B cell (primary cell): ENCODE measurements at regions not wholly inside any gene's neighbourhood (a gene's known extent, or its start where the extent isn't known, plus 50 kb on each side); places are given as distances from the start of the nearest gene placed in this dataset.

ENCODE experiments used
- ATAC-seq: fragments of 200-7000 bp; cut with Tn5 transposase; one replicate; pipeline ENCODE4 v1.10.0; 2021; ENCODE audit warnings: low read depth, mild to moderate bottlenecking, moderate number of reproducible peaks, moderate library complexity
- CTCF ChIA-PET: fragments of 350-600 bp; sonication (Branson Sonifier 250); formaldehyde crosslinking; loops from one replicate; lab custom pipeline; 2021; ENCODE audit warnings: antibody characterized with exemption, inconsistent platforms; lab: Charles Lee
- POLR2A ChIA-PET: fragments of 350-600 bp; sonication (Branson Sonifier 250); formaldehyde crosslinking; loops from one replicate; lab custom pipeline; 2021; ENCODE audit warnings: antibody characterized with exemption; lab: Charles Lee
- DNase-seq: peaks from one replicate; pipeline ENCODE4 v3.0.0; 2013
- H2AFZ ChIP-seq: 2 replicates; pipeline ENCODE4 v1.6.1; 2012; ENCODE audit warnings: mild to moderate bottlenecking, low read depth, low read length; ENCODE audit not compliant: insufficient read depth, poor library complexity, severe bottlenecking
- H3K27ac ChIP-seq, 2 donors: 1 replicate in 1 of 2; 2 replicates in 1 of 2; pipeline ENCODE4 v1.5.1; 2012 to 2013; ENCODE audit warnings: low read length in 2 of 2, mild to moderate bottlenecking in 2 of 2, moderate library complexity in 1 of 2
- H3K27me3 ChIP-seq, 4 experiments: fragments of 200-600 bp in 1 of 4; sonication (generic) in 1 of 4; replicated peaks in 1 of 4; 1 replicate in 2 of 4; 2 replicates in 2 of 4; pipeline versions ENCODE4 v1.6.1 to v1.7.0; 2013 to 2016; ENCODE audit warnings: low read length in 3 of 4, mild to moderate bottlenecking in 2 of 4, mixed read lengths in 1 of 4, moderate library complexity in 1 of 4; ENCODE audit not compliant: insufficient read depth in 4 of 4, control insufficient read depth in 3 of 4; ENCODE audit errors: control extremely low read depth in 1 of 4
- H3K36me3 ChIP-seq, 2 experiments: replicated peaks in 1 of 2; 1 replicate in 1 of 2; 2 replicates in 1 of 2; pipeline versions ENCODE4 v1.6.1 to v1.7.1; 2013; ENCODE audit warnings: low read length in 1 of 2; ENCODE audit not compliant: insufficient read depth in 2 of 2, control insufficient read depth in 1 of 2; ENCODE audit errors: control extremely low read depth in 1 of 2, extremely low read depth in 1 of 2
- H3K4me1 ChIP-seq, 2 donors: fragments of 200-600 bp in 1 of 2; sonication (generic) in 1 of 2; 1 replicate in 1 of 2; 2 replicates in 1 of 2; pipeline versions ENCODE4 v1.5.1 to v1.6.1; 2013 to 2017; ENCODE audit warnings: low read length in 2 of 2; ENCODE audit not compliant: control insufficient read depth in 2 of 2, insufficient read depth in 2 of 2
- H3K4me2 ChIP-seq: replicated peaks from 2 replicates; pipeline ENCODE3; 2012; ENCODE audit warnings: mild to moderate bottlenecking, low read depth, low read length; ENCODE audit not compliant: poor library complexity, severe bottlenecking
- H3K4me3 ChIP-seq, 5 experiments: fragments of 200-600 bp in 1 of 5; sonication (generic) in 1 of 5; 1 replicate in 3 of 5; 2 replicates in 2 of 5; pipeline versions ENCODE4 v1.5.1 to v1.7.0; 2011 to 2016; ENCODE audit warnings: low read length in 4 of 5, mild to moderate bottlenecking in 4 of 5, low read depth in 2 of 5, control low read depth in 1 of 5, moderate library complexity in 1 of 5; ENCODE audit not compliant: insufficient read depth in 1 of 5; ENCODE audit errors: control extremely low read depth in 1 of 5, extremely low read depth in 1 of 5
- H3K79me2 ChIP-seq: fragments of 200-600 bp; sonication (generic); one replicate; pipeline ENCODE4 v1.6.0; 2016; ENCODE audit warnings: low read length; ENCODE audit not compliant: control insufficient read depth, insufficient read depth
- H3K9ac ChIP-seq: fragments of 200-600 bp; sonication (generic); 2 replicates; pipeline ENCODE4 v1.6.1; 2017; ENCODE audit warnings: mild to moderate bottlenecking, low read length, moderate library complexity
- H3K9me3 ChIP-seq, 3 donors: one replicate each; pipeline versions ENCODE4 v1.6.1 to v1.7.1; 2013; ENCODE audit warnings: low read length in 2 of 3; ENCODE audit not compliant: control insufficient read depth in 2 of 3, insufficient read depth in 1 of 3; ENCODE audit errors: control extremely low read depth in 1 of 3
- H4K20me1 ChIP-seq: 2 replicates; pipeline ENCODE4 v1.6.0; 2012; ENCODE audit warnings: mild to moderate bottlenecking, low read length; ENCODE audit not compliant: insufficient read depth, control insufficient read depth, poor library complexity, severe bottlenecking
- H3K27ac Mint-ChIP-seq: one replicate; pipeline ENCODE4 v1.8.0; 2021; ENCODE audit warnings: mixed read lengths
- H3K27me3 Mint-ChIP-seq: one replicate; pipeline ENCODE4 v1.8.0; 2021; ENCODE audit warnings: mixed read lengths
- H3K4me1 Mint-ChIP-seq: one replicate; pipeline ENCODE4 v1.8.0; 2021; ENCODE audit warnings: mixed read lengths
- H3K4me3 Mint-ChIP-seq: one replicate; pipeline ENCODE4 v1.8.0; 2021; ENCODE audit warnings: mixed read lengths
- H3K9me3 Mint-ChIP-seq: one replicate; pipeline ENCODE4 v1.8.0; 2022; ENCODE audit warnings: mixed read lengths; ENCODE audit not compliant: insufficient read depth
- CTCF ChIP-seq: fragments of 200-600 bp; IDR thresholded peaks from one replicate; pipeline ENCODE4 v1.8.0; 2022; ENCODE audit warnings: antibody characterized with exemption, mild to moderate bottlenecking
- EZH2 ChIP-seq: IDR thresholded peaks from 2 replicates; pipeline ENCODE4 v1.6.1; 2012; ENCODE audit warnings: borderline replicate concordance, low read depth, mild to moderate bottlenecking, moderate library complexity, low read length; ENCODE audit not compliant: insufficient read depth, poor library complexity, severe bottlenecking
- whole genome bisulfite sequencing: methylation state at CpG from one replicate; pipeline ENCODE4 v1.1.5; 2013; ENCODE audit warnings: missing lambda C conversion rate; ENCODE audit not compliant: insufficient coverage; 5-methylcytosine and 5-hydroxymethylcytosine counted together
- intact Hi-C: fragments of 100-400 bp; cut with micrococcal nuclease; formaldehyde crosslinking; loops from one replicate; pipeline ENCODE4 v1.10.0; 2022

- H3K4me3 Mint-ChIP-seq = no peak overlapping the region
- DNase-seq (no peak), ATAC-seq (no peak)
- Histone ChIP-seq H3K9me3 (no peaks in the 10 kb centered on the region), H4K20me1 (no peaks in the 10 kb centered on the region), H3K27me3 (peaks cover 0 to 3% (median 0%) of the 10 kb centered on the region in 4 experiments), H3K36me3 (no peaks in the 10 kb centered on the region), H3K4me3 (no peak overlapping the region), H3K9ac (no peak overlapping the region), H3K79me2 (no peaks in the 10 kb centered on the region), H3K4me2 (no peak overlapping the region), H3K27ac (no peak overlapping the region), H2AFZ (no peak overlapping the region), H3K4me1 (no peaks in the 10 kb centered on the region)
- no CpG with 5 or more reads among the region's 1 CpG for WGBS
- no peaks in the 10 kb centered on the region for H3K9me3 Mint-ChIP-seq
- TF ChIP-seq CTCF (no peak), EZH2 (no peak)
- POLR2A ChIA-PET = no interaction called here
- peaks cover 10% of the 10 kb centered on the region for H3K27me3 Mint-ChIP-seq
- H3K27ac Mint-ChIP-seq = no peak overlapping the region
- H3K4me1 Mint-ChIP-seq = no peaks in the 10 kb centered on the region
- intact Hi-C loops = no loop called here
- CTCF ChIA-PET = no interaction called here
Observed at GRCh38 chr11:36775130-36775529, 177.1 kb upstream of the RAG2 start.

- Histone ChIP-seq H3K4me3 (no peak overlapping the region), H3K9ac (no peak overlapping the region), H3K27ac (no peak overlapping the region), H3K9me3 (no peaks in the 10 kb centered on the region), H2AFZ (no peak overlapping the region), H3K79me2 (no peaks in the 10 kb centered on the region), H4K20me1 (no peaks in the 10 kb centered on the region), H3K4me2 (no peak overlapping the region), H3K4me1 (no peaks in the 10 kb centered on the region), H3K36me3 (no peaks in the 10 kb centered on the region), H3K27me3 (peaks cover 0 to 3% (median 0%) of the 10 kb centered on the region in 4 experiments)
- Mint-ChIP-seq H3K4me3 (no peak overlapping the region), H3K27ac (no peak overlapping the region), H3K9me3 (no peaks in the 10 kb centered on the region), H3K27me3 (peaks cover 10% of the 10 kb centered on the region), H3K4me1 (no peaks in the 10 kb centered on the region)
- intact Hi-C loops = no loop called here
- no peak for DNase-seq
- POLR2A ChIA-PET = no interaction called here
- TF ChIP-seq EZH2 = no peak
- no peak for TF ChIP-seq CTCF
- CTCF ChIA-PET = interaction anchor here (4.8 kb wide), 1 partner anchor 27 kb away, joined by 12 read pairs; no protein-coding TSS in a partner anchor
- 87% methylated on average over 1 of the region's 1 CpG for WGBS
- no peak for ATAC-seq
Observed at GRCh38 chr11:36774603-36775002, 176.6 kb upstream of the RAG2 start.
